ENCODE measurements at regions not wholly inside any gene's neighbourhood (a gene's known extent, or its start where the extent isn't known, plus 50 kb on each side); places are given as distances from the start of the nearest gene placed in this dataset.

DNA sequence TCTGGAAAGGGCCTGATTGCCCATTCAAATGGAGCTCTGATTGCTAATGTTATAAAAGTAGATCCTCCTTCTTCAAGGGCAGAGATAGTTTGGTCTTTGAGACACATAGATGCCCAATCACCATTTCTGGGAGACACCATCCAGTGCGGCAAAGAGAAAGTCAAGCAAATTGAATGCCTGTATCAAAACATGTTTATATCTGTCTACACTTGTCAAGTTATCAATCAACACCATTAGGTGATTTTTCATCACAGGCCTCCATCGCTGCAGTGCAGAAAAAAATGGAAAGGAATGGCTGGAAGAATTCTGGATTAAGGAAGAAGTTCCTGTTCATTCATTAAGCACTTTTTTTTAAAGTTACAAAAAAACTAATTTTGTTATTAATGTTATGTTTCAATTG, 54.8 kb upstream of the ZFP64 start:
- Histone ChIP-seq H3K4me3 (no peak overlapping the region), H3K27me3 (no peaks in the 10 kb centered on the region), H3K27ac (no peak overlapping the region), H3K9me3 (no peaks in the 10 kb centered on the region), H3K36me3 (no peaks in the 10 kb centered on the region), H3K4me1 (no peaks in the 10 kb centered on the region)
- TF ChIP-seq, protein P1, sequence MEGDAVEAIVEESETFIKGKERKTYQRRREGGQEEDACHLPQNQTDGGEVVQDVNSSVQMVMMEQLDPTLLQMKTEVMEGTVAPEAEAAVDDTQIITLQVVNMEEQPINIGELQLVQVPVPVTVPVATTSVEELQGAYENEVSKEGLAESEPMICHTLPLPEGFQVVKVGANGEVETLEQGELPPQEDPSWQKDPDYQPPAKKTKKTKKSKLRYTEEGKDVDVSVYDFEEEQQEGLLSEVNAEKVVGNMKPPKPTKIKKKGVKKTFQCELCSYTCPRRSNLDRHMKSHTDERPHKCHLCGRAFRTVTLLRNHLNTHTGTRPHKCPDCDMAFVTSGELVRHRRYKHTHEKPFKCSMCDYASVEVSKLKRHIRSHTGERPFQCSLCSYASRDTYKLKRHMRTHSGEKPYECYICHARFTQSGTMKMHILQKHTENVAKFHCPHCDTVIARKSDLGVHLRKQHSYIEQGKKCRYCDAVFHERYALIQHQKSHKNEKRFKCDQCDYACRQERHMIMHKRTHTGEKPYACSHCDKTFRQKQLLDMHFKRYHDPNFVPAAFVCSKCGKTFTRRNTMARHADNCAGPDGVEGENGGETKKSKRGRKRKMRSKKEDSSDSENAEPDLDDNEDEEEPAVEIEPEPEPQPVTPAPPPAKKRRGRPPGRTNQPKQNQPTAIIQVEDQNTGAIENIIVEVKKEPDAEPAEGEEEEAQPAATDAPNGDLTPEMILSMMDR (IDR thresholded peaks at IDR 0.05) = no peak
- no peak for DNase-seq (ENCODE audit: low spot score)

- Histone ChIP-seq H3K4me3 (no peak overlapping the region), H3K27ac (no peak overlapping the region), H3K27me3 (no peaks in the 10 kb centered on the region), H3K9me3 (no peaks in the 10 kb centered on the region), H3K4me1 (no peaks in the 10 kb centered on the region), H3K36me3 (no peaks in the 10 kb centered on the region)
- no peak for DNase-seq (ENCODE audit: low spot score)
- TF ChIP-seq, protein P1 (IDR thresholded peaks at IDR 0.05) = no peak
Observed at GRCh38 chr20:52244702-52245101, 53.1 kb upstream of the ZFP64 start.

DNA sequence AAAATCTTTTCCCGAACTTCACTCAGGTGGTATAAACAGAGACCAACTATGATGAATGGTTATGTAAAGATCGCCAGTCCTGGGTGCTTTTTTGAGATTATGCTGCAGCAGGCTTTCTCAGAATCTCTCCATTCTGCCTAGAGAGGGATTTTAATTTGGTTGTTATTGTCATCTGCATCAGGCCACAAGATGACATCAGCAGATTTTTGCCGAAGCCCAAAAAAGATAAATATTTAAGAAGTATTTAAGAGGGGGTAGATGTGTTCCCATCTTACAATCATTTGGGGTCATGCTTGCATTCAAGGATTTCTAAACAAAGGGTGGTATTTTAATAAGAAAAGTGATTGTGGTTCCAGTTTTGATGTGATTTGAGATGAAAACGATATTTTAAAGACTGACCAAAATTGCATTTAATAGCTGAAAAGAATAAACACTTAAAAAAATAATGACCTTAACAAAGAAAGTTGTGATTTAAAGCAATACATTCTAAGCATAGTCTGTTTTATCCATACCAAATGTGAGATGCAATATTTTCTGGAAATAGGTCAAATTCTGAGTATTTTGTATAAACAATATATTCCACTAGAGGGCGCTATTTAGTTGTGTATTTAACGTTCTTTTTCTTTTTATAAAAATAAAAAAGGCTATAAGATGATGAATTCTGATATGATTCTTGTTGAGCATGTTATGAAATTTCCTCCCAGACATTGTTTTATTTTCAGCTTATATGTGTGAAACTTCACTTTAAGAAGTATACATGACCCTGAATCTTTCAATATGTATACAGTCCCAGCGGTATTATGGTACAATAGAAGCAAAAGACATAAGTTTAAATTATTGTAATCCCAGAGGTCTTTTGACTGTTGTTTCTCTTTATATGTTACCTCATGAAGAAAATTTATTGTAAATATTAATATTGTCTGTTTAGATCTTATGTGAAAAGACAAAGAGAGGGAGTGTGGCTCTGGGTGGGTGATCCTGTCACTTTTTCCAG, 51.0 kb upstream of the ZFP64 start:
- H3K9me3 ChIP-seq = no peaks in the 10 kb centered on the region
- TF ChIP-seq, protein P1 (IDR thresholded peaks at IDR 0.05) = peak; percentile 46 to 80
- H3K27me3 ChIP-seq = no peaks in the 10 kb centered on the region
- H3K36me3 ChIP-seq = no peaks in the 10 kb centered on the region
- H3K27ac ChIP-seq = no peak overlapping the region
- no peak for DNase-seq (ENCODE audit: low spot score)
- H3K4me3 ChIP-seq = no peak overlapping the region
- no peaks in the 10 kb centered on the region for H3K4me1 ChIP-seq
